ENCODE measurements at regions not wholly inside any gene's neighbourhood (a gene's known extent, or its start where the extent isn't known, plus 50 kb on each side); places are given as distances from the start of the nearest gene placed in this dataset.

DNA sequence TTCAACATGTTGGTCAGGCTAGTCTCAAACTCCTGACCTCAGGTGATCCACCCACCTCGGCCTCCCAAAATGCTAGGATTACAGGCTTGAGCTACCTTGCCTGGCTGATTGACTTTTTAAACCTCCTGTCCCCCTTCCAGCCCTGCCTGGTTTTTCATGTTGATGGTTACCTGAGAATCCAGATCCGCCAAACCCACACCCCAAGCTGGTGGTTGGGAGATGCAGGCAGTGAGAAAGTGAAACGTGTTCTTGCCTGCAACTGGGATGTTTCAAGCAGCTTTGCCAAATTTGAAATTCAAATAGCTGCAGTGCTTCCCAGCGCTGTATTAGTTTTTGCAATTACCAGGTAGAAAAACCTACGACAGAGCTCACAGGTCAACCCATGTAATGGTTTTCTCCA lies 238.3 kb upstream of the PWP1 start:
- Histone ChIP-seq H3K4me2 (ENCODE audit: low read length) (no peak overlapping the region), H2AFZ (ENCODE audit: low read length) (no peak overlapping the region), H3K9me2 (ENCODE audit: insufficient read depth, low read length) (no peaks in the 10 kb centered on the region), H3K4me3 (ENCODE audit: low read depth, low read length, poor library complexity, severe bottlenecking) (no peak overlapping the region), H3K9me3 (ENCODE audit: low read length) (no peaks in the 10 kb centered on the region), H3K79me2 (ENCODE audit: insufficient read depth, low read depth, low read length) (no peaks in the 10 kb centered on the region), H4K20me1 (ENCODE audit: insufficient read depth, low read length) (no peaks in the 10 kb centered on the region), H3K27ac (ENCODE audit: low read depth, low read length, poor library complexity, severe bottlenecking) (no peak overlapping the region), H3K36me3 (ENCODE audit: insufficient read depth, low read length) (no peaks in the 10 kb centered on the region), H3K4me1 (ENCODE audit: insufficient read depth, low read length, poor library complexity, severe bottlenecking) (no peaks in the 10 kb centered on the region)
- intact Hi-C loops (cut with micrococcal nuclease; ENCODE audit: unreplicated experiment) = no loop called here
- POLR2A ChIA-PET = no interaction called here
- no TSS peak for BruUV-seq (replicated peaks)
- TF ChIP-seq, protein P1, sequence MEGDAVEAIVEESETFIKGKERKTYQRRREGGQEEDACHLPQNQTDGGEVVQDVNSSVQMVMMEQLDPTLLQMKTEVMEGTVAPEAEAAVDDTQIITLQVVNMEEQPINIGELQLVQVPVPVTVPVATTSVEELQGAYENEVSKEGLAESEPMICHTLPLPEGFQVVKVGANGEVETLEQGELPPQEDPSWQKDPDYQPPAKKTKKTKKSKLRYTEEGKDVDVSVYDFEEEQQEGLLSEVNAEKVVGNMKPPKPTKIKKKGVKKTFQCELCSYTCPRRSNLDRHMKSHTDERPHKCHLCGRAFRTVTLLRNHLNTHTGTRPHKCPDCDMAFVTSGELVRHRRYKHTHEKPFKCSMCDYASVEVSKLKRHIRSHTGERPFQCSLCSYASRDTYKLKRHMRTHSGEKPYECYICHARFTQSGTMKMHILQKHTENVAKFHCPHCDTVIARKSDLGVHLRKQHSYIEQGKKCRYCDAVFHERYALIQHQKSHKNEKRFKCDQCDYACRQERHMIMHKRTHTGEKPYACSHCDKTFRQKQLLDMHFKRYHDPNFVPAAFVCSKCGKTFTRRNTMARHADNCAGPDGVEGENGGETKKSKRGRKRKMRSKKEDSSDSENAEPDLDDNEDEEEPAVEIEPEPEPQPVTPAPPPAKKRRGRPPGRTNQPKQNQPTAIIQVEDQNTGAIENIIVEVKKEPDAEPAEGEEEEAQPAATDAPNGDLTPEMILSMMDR (conservative IDR thresholded peaks at IDR 0.05; ENCODE audit: low read length) = no peak
- TF ChIP-seq EZH2phosphoT487 (IDR thresholded peaks at IDR 0.05; ENCODE audit: borderline replicate concordance, low read depth, low read length) = no peak
- CTCF ChIA-PET (ENCODE audit: unreplicated experiment) = no interaction called here
- DNase-seq (ENCODE audit: low spot score) = no peak

- no peaks in the 10 kb centered on the region for H3K79me2 ChIP-seq (ENCODE audit: insufficient read depth, low read depth, low read length)
- H3K4me2 ChIP-seq (ENCODE audit: low read length) = no peak overlapping the region
- no peaks in the 10 kb centered on the region for H3K9me2 ChIP-seq (ENCODE audit: insufficient read depth, low read length)
- intact Hi-C loops (cut with micrococcal nuclease; ENCODE audit: unreplicated experiment) = no loop called here
- H4K20me1 ChIP-seq (ENCODE audit: insufficient read depth, low read length) = no peaks in the 10 kb centered on the region
- ChIA-PET CTCF (ENCODE audit: unreplicated experiment) (no interaction called here), POLR2A (no interaction called here)
- TF ChIP-seq EZH2phosphoT487 (IDR thresholded peaks at IDR 0.05; ENCODE audit: borderline replicate concordance, low read depth, low read length) = no peak
- TF ChIP-seq, protein P1 (conservative IDR thresholded peaks at IDR 0.05; ENCODE audit: low read length) = peak; percentile 69
- no peak overlapping the region for H3K4me3 ChIP-seq (ENCODE audit: low read depth, low read length, poor library complexity, severe bottlenecking)
- no peaks in the 10 kb centered on the region for H3K4me1 ChIP-seq (ENCODE audit: insufficient read depth, low read length, poor library complexity, severe bottlenecking)
- H2AFZ ChIP-seq (ENCODE audit: low read length) = no peak overlapping the region
- no peak overlapping the region for H3K27ac ChIP-seq (ENCODE audit: low read depth, low read length, poor library complexity, severe bottlenecking)
- peak; percentile 14 for DNase-seq (ENCODE audit: low spot score)
- H3K36me3 ChIP-seq (ENCODE audit: insufficient read depth, low read length) = no peaks in the 10 kb centered on the region
- H3K9me3 ChIP-seq (ENCODE audit: low read length) = no peaks in the 10 kb centered on the region
- BruUV-seq (replicated peaks) = no TSS peak
Measured at GRCh38 chr12:107448198-107448597, 237.4 kb upstream of the PWP1 start.

- TF ChIP-seq, protein P1 (conservative IDR thresholded peaks at IDR 0.05; ENCODE audit: low read length) = no peak
- no peak for TF ChIP-seq EZH2phosphoT487 (IDR thresholded peaks at IDR 0.05; ENCODE audit: borderline replicate concordance, low read depth, low read length)
- POLR2A ChIA-PET = interaction anchor here (0.6 kb wide), 1 partner anchor 150 kb away, joined by 3 read pairs; no protein-coding TSS in a partner anchor
- Histone ChIP-seq H3K4me3 (ENCODE audit: low read depth, low read length, poor library complexity, severe bottlenecking) (no peak overlapping the region), H2AFZ (ENCODE audit: low read length) (no peak overlapping the region), H3K79me2 (ENCODE audit: insufficient read depth, low read depth, low read length) (no peaks in the 10 kb centered on the region), H3K9me2 (ENCODE audit: insufficient read depth, low read length) (no peaks in the 10 kb centered on the region), H4K20me1 (ENCODE audit: insufficient read depth, low read length) (no peaks in the 10 kb centered on the region), H3K27ac (ENCODE audit: low read depth, low read length, poor library complexity, severe bottlenecking) (no peak overlapping the region), H3K36me3 (ENCODE audit: insufficient read depth, low read length) (no peaks in the 10 kb centered on the region), H3K4me1 (ENCODE audit: insufficient read depth, low read length, poor library complexity, severe bottlenecking) (no peaks in the 10 kb centered on the region), H3K9me3 (ENCODE audit: low read length) (no peaks in the 10 kb centered on the region), H3K4me2 (ENCODE audit: low read length) (no peak overlapping the region)
- intact Hi-C loops (cut with micrococcal nuclease; ENCODE audit: unreplicated experiment) = no loop called here
- CTCF ChIA-PET (ENCODE audit: unreplicated experiment) = no interaction called here
- no TSS peak for BruUV-seq (replicated peaks)
- DNase-seq (ENCODE audit: low spot score) = no peak
Measured at GRCh38 chr12:107449891-107450290, 235.7 kb upstream of the PWP1 start.
